CD4-positive, alpha-beta T cell treated with Interleukin-1 beta for 1 hour (primary cell): ENCODE measurements at regions not wholly inside any gene's neighbourhood (a gene's known extent, or its start where the extent isn't known, plus 50 kb on each side); places are given as distances from the start of the nearest gene placed in this dataset.
"Not testable (repeated sequence)": the region's sequence is repeated elsewhere in the genome, so short reads cannot be mapped to it uniquely, and the experiment has no call there.

Experiments
- DNase-seq, 2 donors: peaks; one replicate each; pipeline ENCODE4 v3.0.0-alpha.2; 2020 to 2022

- no peak for DNase-seq
Measured at GRCh38 chr3:11711876-11712275, 68.2 kb upstream of the VGLL4 start.

- DNase-seq = no peak
Measured at GRCh38 chr3:11709782-11710181, 66.1 kb upstream of the VGLL4 start.

GRCh38 chr3:11707084-11707483, 63.4 kb upstream of the VGLL4 start:
- not testable (repeated sequence) for DNase-seq

- DNase-seq = no peak
Measured at GRCh38 chr3:11706604-11707003, 62.9 kb upstream of the VGLL4 start.

DNA sequence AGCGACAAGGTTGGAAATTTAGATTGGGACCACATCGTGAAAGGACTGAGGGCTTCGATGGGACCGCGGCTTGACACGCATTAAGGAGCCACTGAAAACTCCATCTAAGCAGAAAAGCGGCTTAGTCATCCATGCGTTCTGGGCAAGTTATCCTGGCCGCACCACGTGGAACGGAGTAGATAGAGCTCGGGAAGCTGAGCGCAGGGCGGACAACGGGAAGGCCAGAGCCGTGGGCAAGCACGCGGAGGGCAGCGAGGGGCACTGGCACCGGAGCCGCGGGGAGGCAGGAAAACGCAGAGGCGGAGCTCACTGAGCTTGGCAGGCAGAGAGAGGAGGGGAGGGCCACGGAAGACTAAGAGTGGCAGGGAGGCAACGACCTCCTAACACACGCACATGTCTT, 61.3 kb upstream of the VGLL4 start:
- DNase-seq = no peak

DNA sequence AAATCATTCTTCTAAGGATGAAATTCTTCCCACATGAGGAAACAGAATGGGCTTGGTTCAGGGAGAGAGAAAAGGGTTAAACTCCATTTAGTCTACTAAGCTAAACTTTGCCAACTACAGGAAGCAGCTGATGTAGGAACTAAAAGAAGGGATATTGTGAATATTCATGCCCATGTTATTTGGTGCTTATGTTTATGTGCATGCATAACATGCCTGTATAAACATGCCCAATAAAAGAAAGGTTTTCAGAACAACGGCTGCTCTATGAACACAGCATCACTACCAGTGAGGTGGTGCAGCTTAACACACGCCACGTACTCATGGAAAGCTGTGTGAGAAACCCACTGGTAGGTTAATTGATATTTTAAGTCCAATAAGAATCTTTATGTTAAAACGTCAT, 59.4 kb upstream of the VGLL4 start:
- no peak for DNase-seq

DNA sequence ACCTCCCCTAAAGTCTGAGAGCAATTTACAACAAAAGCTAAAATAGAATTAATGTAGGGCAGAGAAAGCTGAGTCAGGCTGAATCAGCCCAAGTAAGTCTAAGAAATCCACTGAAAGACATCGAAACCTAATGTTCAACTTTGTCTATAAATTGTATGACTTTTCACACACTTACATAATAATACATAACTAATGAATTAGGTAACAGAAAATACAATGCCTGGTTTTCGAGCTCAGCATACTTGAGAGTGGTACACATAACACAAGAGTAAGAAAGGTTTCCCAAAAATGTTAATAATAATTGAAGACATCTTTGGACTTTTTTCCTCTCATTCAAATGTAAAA, 55.3 kb upstream of the VGLL4 start:
- DNase-seq = no peak

GRCh38 chr3:11698326-11699082, 54.8 kb upstream of the VGLL4 start:
- no peak for DNase-seq

- no peak for DNase-seq
Measured at GRCh38 chr3:11697701-11698100, 54.0 kb upstream of the VGLL4 start.

DNA sequence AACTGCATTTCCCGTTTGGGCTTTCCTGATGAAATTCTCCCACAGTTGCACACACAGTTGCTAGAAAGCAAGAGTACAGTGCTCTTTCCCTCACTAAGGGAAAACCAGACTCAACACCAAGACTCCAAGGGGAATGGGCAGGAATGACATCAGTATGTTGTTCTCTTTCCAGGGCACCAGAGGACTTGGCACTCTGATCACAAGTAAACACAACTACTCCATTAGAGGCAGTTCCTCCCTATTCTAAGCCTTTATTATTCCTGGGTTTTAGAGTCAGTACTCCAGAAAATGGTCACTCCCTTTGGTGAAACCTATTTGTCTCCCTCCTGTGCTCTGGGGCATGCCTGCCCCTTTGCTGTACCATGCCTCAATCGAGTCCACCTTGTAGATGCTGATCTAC, 52.3 kb upstream of the VGLL4 start:
- no peak for DNase-seq
